Tibial nerve (tissue), 4 donors: ENCODE measurements at regions not wholly inside any gene's neighbourhood (a gene's known extent, or its start where the extent isn't known, plus 50 kb on each side); places are given as distances from the start of the nearest gene placed in this dataset.

ENCODE experiments used
- EP300 ChIP-seq, 2 donors: sonication (generic); formaldehyde crosslinking; IDR thresholded peaks; one replicate each; pipeline ENCODE4 v1.6.1; 2017; ENCODE audit warnings: antibody characterized with exemption in 2 of 2, mild to moderate bottlenecking in 1 of 2
- POLR2A ChIP-seq, 2 donors: fragments of 450-650 bp; IDR thresholded peaks; one replicate each; pipeline ENCODE4 v1.6.1; 2017; ENCODE audit warnings: antibody characterized with exemption in 2 of 2, mild to moderate bottlenecking in 2 of 2, moderate library complexity in 2 of 2
- TF ChIP-seq, protein P1 (sequence below), 5 experiments: fragments of 200-600 bp in 3 of 5; fragments of 450-650 bp in 2 of 5; sonication (generic) in 3 of 5; IDR thresholded peaks; one replicate each; pipeline ENCODE4 v1.5.1; 2016 to 2019; ENCODE audit warnings: antibody characterized with exemption in 5 of 5, mild to moderate bottlenecking in 3 of 5, moderate library complexity in 2 of 5

DNA sequence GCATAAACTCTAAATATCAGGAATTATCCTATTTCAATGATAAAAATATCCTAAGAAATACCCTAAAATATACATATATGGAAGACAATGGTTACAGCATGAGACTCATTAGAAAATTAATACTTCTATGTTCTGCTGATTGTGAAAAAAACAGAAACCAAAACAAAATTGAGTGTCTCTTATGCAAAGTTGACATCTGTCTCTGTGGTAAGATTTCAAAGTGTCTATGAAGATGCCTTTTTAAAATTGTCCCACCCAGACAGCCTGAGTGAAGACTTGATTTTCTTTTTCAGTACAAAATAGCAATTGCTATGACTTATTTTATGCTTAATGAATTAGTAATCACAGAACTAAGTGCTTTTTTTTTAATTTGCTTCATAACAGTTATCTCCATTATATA is 1368.4 kb upstream of the LRRTM1 start:
- TF ChIP-seq, protein P1, sequence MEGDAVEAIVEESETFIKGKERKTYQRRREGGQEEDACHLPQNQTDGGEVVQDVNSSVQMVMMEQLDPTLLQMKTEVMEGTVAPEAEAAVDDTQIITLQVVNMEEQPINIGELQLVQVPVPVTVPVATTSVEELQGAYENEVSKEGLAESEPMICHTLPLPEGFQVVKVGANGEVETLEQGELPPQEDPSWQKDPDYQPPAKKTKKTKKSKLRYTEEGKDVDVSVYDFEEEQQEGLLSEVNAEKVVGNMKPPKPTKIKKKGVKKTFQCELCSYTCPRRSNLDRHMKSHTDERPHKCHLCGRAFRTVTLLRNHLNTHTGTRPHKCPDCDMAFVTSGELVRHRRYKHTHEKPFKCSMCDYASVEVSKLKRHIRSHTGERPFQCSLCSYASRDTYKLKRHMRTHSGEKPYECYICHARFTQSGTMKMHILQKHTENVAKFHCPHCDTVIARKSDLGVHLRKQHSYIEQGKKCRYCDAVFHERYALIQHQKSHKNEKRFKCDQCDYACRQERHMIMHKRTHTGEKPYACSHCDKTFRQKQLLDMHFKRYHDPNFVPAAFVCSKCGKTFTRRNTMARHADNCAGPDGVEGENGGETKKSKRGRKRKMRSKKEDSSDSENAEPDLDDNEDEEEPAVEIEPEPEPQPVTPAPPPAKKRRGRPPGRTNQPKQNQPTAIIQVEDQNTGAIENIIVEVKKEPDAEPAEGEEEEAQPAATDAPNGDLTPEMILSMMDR (IDR thresholded peaks at IDR 0.05), result no peak
- TF ChIP-seq POLR2A (IDR thresholded peaks at IDR 0.05) (no peak), EP300 (IDR thresholded peaks at IDR 0.05) (no peak)
